HG03575 (cell line): ENCODE measurements at regions not wholly inside any gene's neighbourhood (a gene's known extent, or its start where the extent isn't known, plus 50 kb on each side); places are given as distances from the start of the nearest gene placed in this dataset.
"Not testable (repeated sequence)": the region's sequence is repeated elsewhere in the genome, so short reads cannot be mapped to it uniquely, and the experiment has no call there.

Experiments used
- ATAC-seq: cut with Tn5 transposase; IDR thresholded peaks from one replicate; pipeline ENCODE4 v1.9.1; 2021; ENCODE audit not compliant: unreplicated experiment, insufficient number of reproducible peaks, low FRiP score; ENCODE audit errors: extremely low read depth

- ATAC-seq: not testable (repeated sequence)
Measured at GRCh38 chr2:215889240-215889969, 123.9 kb downstream of the MREG start.

- ATAC-seq: no peak
Measured at GRCh38 chr2:215888680-215889079, 124.7 kb downstream of the MREG start.

GRCh38 chr2:215887303-215887702 lies 126.0 kb downstream of the MREG start:
- no peak for ATAC-seq

DNA sequence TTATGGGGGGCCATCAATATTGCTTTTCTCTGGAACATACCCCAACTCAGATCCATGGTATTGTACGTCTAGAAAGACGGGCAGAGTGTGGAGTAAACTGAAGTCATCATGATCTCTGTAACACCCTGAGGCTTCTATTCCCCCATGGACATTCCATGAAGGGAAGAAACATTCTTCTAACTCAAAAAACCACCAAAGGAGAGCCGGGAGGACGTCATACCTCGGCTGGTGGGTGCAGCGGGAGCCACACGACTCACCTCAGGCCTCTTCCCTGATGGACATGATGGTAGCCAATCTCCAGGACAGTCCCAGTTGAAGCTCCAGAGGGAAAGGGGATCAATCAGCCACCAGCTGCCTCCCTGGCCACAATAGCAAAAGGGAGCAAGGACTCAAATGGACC lies 127.3 kb downstream of the MREG start:
- no peak for ATAC-seq

DNA sequence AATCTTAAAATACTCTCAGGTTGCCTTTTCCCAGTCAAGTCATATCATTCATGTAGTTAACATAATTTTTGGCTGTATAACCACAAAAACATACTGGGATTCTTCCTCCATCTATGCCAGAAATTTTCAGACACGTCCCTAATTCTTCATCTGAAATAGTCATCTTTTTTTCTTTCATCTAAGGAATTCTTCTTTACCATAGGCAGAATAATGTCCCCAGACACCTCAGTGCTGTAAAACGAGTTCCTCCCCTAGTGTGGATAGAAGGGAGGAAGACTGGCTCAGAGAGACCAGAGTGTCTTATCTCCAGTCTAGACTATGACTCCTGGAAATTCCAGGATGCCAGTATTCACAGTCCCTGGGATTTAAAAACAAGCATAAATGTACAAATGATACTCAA lies 127.8 kb downstream of the MREG start:
- ATAC-seq: no peak

DNA sequence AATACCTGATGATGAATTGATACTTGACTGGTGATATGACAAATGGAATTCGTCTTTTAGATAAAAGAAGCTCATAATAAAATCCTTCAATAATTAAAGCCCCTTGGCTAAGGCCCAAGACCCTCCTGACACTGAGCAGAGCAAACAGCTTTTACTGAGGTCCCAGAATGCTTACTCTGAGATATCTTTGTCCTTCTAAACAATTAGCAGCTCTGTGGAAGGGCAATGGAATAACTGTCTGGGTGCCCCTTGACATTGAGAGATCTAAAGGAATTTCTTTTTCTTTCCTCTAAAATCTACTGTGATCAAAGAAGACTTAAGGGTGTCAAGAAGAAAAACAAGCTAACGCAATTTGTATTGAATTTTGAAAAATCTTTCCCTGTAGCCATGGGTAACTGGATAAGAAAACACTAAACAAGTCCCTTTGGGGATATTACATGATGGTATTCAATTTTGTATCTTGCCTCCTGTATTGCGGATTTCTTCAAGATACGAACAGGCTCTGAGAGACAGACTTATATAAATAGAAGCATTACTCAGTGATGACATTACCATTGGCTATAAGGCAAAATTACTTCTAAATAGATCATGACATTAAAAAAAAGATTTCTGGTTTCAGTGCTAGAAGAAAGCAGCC lies 128.8 kb downstream of the MREG start:
- no peak for ATAC-seq

DNA sequence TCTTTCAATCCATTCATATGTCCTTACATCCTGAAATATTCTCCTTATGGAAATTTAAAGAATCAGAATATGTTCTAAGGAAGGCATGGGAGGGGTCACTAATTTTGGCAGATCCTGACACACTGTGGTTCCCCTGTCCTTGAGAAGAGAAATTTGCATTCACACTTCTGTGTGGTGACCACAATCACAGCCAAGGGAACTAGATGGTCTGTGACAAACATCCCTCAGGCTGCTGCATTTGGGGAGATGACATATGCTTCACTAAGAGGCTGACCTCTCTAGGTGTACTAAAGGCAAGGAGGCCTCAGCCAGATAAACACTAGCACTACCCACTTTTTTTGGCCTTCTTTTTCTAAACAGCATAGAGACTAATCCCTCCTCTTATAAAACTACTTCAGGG lies 129.6 kb downstream of the MREG start:
- ATAC-seq: peak; percentile 53

DNA sequence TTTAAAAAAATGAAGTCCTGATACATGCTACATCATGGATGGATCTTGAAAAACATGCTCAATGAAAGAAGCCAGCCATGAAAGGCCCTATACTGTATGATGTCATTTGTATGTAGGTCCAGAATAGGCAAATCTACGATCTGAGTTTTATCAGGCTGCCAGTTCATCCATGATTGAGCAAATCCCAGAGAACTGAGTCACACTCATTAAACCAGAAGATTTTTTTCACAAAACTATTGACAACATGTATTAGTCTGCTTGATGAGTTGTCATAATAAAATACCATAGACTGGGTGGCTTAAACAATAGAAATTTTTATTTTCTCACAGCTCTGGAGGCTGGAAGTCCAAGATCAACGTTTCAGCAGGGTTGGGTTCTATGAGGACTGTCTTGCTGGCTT lies 130.7 kb downstream of the MREG start:
- no peak for ATAC-seq

- no peak for ATAC-seq
Measured at GRCh38 chr2:215881582-215881981, 131.8 kb downstream of the MREG start.

GRCh38 chr2:215880970-215881369 lies 132.4 kb downstream of the MREG start:
- ATAC-seq: peak; percentile 52

DNA sequence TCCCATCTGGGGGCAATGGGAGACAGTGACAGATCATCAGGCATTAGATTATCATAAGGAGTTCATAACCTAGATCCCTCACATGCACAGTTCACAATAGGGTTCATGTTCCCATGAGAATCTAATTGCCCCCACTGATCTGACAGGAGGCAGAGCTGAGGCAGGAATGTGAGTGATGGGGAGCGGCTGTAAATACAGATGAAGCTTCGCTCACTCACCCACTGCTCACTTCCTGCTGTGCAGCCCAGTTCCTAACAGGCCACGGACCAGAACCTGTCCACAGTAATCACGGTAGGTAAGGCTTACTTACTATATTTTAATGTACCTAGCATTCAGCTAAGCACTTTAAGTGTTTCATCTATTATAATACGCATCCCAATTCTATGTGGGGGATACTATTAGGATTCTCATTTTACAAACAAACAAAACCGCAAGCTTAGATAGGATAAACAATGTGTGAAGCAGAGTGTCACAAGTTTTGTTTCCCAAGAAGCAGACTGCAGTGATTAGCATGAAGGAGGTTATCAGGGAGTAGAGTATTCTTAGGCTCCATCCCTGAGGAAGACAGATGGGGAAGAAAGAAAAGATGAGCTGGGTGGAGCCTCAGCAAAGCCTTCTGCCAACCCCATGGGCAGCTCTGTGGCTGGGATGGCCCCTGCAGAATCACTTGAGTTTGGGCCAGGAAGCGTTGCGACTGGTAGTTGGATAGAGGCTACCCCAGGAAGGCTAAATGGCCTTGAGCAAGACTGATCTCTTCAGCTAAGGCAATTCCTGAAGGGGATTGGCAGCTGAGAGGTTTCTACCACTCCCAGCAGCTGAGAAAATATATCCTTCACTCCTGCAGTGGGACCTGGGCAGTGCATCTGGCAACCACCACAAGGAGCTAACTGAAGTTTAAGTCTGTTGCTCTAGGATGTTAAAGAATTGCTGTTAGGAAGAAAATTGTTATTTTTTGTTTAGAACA lies 133.1 kb downstream of the MREG start:
- ATAC-seq: no peak

- no peak for ATAC-seq
Measured at GRCh38 chr2:215879331-215879730, 134.0 kb downstream of the MREG start.

DNA sequence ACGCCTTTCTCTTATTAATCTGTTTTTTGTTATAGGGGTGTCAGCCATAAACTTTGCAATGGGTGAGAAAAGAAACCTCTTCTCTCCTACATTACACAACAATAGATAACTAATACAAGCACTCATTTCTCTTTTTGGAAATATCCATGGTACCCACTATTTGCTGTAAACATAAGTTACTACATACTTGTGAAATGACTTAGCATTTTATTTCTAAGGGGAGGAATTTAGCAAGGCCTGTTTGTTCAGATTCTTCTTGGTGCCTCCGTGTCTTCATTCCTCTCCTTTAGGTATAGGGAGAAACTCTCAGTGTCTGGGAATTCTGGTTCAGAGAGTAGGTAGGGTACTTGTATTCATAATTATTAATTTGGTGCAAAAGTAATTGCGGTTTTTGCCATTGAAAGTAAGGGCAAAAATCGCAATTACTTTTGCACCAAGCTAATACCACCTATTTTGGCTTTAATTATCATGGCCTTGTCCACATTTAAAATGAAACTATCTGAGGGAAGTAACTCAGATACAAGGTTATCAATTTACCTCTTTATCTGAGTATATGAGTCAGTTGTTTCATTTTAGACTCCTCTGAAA lies 134.8 kb downstream of the MREG start:
- ATAC-seq: no peak

DNA sequence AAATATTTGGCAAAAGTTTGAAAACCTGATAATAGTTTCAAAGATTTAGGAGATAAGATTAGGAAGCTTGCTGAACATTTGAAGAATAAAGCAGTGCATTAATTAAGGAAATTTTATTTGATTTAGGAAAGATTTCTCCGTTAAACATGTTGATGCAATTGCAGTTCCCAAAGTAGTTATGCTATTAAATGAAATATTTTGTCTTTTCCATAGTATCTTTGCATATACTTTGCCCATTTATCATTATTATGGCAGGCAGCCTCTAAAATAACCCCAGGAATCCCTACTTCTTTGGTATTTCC lies 136.5 kb downstream of the MREG start:
- no peak for ATAC-seq

- no peak for ATAC-seq
Measured at GRCh38 chr2:215876139-215876936, 137.0 kb downstream of the MREG start.

DNA sequence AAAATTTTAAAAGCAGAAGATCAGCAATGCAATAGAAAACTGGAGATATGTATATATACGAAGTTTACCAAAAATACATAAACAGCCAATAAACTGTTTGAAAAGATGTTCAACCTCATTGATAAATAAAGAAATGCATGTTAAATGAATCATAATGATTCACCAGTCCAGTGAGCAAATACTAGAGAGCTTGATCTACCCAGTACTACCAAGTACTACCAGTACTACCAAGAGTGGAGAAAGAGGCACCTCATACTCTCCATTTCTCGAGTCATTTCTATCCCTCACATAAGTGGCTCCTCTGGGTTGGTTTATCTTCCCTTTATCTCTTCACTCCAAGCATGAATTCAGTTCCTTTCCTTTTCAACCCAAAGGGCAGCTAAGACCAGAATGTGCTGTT lies 138.9 kb downstream of the MREG start:
- ATAC-seq: no peak

- no peak for ATAC-seq
Measured at GRCh38 chr2:215870986-215871385, 142.4 kb downstream of the MREG start.

DNA sequence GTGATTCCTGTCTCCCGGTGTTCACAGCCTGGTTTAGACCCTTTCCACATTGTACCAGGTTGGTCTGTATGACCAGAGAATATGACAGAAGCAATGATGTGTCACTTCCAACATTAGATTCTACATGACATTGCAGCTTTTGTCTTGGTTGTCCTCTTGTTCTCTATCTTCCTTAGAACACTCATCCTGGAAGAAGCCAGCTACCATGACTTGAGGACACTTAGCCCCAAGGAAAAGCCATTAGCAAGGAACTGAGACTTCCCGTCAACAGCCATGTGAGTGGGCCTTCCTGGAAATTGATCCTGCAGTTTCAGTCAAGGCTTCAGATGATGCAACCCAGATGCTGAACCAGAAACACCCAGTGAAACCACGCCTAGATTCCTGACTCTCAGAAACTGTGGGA lies 143.3 kb downstream of the MREG start:
- no peak for ATAC-seq
